HFF-Myc (cell line): ENCODE measurements at regions not wholly inside any gene's neighbourhood (a gene's known extent, or its start where the extent isn't known, plus 50 kb on each side); places are given as distances from the start of the nearest gene placed in this dataset.
"Not testable (repeated sequence)": the region's sequence is repeated elsewhere in the genome, so short reads cannot be mapped to it uniquely, and the experiment has no call there.

Experiments
- DNase-seq: peaks from one replicate; pipeline ENCODE4 v3.0.0-alpha.2; 2011; ENCODE audit warnings: low read depth; ENCODE audit errors: extremely low read depth
- H3K4me3 ChIP-seq: replicated peaks from 2 replicates; pipeline ENCODE4 v1.5.1; 2011; ENCODE audit warnings: low read depth, mild to moderate bottlenecking, control low read depth, low read length
- TF ChIP-seq, protein P1 (sequence below): IDR thresholded peaks from 2 replicates; pipeline ENCODE4 v1.5.1; 2012; ENCODE audit warnings: mild to moderate bottlenecking, low read depth, low read length, control low read depth; ENCODE audit errors: missing control alignments

DNA sequence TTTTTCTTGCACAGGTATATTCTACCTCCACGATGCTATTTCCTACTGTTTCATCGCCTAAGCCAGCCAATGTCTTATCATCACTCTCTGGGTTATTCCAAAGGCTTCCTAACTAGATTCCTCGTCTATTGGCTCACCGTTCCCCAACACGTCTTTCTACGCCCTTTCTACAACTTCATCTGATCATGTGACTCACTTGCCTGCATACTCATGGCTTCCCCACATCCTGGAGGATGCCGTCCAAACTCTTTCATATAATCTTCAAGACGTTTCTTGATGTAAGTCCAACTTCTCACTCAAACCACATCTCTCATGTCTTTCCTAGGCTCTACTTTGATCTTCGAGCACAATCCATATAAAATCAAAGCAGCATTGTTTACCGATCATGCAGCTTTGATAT, 322.0 kb upstream of the PPARGC1A start:
- DNase-seq: no peak

DNA sequence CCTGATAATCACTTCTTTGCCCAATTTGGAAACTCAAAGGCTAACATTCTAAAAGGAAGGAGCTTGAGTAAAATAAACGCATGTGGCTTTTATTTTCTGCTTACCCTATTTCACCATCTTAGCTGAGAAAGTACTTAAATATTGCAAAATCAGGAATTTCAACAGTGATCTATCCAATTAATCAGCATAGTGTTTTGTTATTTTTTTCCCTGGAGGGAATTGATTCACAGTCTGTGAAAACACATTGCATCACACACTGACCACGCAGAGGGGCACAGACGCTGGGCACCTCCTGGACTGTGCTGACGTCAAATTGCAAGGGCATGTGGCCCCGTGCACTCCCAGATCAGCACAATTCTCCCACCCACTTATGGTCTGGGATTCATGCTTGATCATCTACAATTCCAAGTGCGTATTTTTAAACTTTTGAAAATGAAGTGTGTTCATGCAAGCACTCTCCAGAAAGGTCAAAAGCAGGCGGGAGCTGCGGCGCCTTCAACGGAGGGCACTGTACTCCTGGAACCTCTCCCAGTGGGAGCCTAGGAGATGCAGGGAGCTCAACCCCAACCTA, 320.6 kb upstream of the PPARGC1A start:
- H3K4me3 ChIP-seq: no peak overlapping the region
- no peak for DNase-seq
- TF ChIP-seq, protein P1, sequence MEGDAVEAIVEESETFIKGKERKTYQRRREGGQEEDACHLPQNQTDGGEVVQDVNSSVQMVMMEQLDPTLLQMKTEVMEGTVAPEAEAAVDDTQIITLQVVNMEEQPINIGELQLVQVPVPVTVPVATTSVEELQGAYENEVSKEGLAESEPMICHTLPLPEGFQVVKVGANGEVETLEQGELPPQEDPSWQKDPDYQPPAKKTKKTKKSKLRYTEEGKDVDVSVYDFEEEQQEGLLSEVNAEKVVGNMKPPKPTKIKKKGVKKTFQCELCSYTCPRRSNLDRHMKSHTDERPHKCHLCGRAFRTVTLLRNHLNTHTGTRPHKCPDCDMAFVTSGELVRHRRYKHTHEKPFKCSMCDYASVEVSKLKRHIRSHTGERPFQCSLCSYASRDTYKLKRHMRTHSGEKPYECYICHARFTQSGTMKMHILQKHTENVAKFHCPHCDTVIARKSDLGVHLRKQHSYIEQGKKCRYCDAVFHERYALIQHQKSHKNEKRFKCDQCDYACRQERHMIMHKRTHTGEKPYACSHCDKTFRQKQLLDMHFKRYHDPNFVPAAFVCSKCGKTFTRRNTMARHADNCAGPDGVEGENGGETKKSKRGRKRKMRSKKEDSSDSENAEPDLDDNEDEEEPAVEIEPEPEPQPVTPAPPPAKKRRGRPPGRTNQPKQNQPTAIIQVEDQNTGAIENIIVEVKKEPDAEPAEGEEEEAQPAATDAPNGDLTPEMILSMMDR: no peak

More for the DNA sequence above, 322.0 kb upstream of the PPARGC1A start:
- no peak overlapping the region for H3K4me3 ChIP-seq
- TF ChIP-seq, protein P1: no peak

DNA sequence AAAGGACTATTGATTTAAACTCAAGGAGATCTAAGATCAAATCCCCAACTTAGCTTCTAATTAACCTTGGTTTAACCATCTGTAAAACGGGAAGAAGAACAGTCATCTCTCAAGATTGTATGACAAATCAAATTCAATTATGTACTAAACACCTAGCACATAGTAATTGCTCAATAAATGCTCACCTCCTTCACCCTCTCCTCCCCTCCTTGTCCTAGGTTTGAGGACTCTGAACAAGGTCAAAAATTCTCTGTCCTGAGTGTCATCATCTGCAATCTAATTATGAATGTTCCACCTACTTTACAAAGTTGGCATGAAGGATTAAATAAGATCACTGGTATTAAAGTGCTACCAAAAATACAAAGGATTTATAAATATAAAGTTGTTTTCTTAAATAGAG, 320.1 kb upstream of the PPARGC1A start:
- TF ChIP-seq, protein P1: no peak
- H3K4me3 ChIP-seq: no peak overlapping the region
- DNase-seq: no peak

DNA sequence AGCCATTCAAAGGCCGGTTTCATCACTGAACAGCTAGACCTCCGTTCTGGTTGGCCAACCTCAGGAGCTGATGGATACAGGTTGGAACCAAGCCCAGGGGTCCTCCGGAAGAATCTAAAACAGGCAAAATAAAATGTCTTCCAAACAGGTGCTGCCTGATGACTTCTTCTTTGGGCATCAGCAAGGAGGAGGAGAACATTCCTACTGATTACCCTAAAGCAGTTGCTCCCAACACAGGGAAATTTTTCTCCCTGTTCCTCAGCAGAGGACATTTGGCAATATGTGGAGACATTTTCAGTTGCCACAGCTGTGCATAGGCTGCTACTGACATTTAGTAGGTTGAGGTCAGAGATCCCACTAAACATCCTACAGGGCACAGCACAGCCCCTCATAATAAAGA, 319.3 kb upstream of the PPARGC1A start:
- DNase-seq: no peak

DNA sequence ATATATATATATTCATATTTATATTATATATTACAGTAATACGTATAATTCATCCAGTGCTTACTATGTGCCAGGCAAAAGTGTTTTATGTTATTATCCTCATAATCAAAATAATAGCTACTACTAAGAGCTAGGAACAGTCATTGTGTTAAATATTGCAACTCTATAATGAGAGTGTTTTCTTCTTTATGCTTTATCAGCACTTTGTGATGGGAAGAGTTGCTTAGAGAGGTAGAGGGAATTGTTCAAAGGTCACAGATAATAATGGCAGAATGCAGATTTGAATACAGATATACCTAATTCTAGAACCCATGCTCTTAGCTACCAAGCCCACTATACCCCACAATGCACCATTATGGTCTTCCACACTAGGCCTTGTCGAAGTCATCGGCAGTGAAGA, 318.8 kb upstream of the PPARGC1A start:
- no peak for DNase-seq
- TF ChIP-seq, protein P1: no peak
- H3K4me3 ChIP-seq: no peak overlapping the region

More for the DNA sequence above, 319.3 kb upstream of the PPARGC1A start:
- H3K4me3 ChIP-seq: no peak overlapping the region
- TF ChIP-seq, protein P1: no peak

DNA sequence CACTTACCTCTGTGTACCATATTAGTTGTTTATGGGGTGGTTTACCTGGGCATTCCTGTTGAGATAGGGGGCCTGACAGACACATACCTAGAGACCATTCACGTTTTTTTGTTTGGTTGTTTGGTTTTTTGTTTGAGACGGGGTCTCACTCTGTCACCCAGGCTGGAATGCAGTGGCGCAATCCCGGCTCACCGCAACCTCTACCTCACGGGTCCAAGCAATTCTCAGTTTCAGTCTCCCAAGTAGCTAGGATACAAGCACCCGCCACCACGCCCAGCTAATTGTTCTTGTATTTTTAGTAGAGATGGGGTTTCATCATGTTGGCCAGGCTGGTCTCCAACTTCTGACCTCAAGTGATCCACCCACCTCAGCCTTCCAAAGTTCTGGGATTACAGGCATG, 314.9 kb upstream of the PPARGC1A start:
- H3K4me3 ChIP-seq, DNase-seq: not testable (repeated sequence)

DNA sequence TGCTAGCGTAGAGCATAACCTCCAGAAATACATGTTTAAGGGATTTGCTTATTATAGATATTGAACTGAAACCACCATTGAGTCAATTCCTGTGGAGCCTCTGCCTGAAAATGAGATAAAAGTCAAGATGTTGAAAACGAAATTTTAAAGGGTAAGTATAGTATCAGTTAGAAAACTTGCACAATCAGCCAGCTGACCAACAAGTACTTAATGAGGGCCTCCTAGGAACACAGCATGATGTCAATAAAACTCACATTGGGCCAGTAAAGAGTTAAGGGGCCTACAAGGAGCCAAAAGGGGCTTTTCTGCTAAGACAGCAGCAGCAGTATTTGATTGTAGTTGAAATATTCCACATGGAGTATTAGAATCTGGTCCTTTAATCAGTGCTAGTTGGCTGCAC, 314.1 kb upstream of the PPARGC1A start:
- DNase-seq: no peak
- TF ChIP-seq, protein P1: no peak
- no peak overlapping the region for H3K4me3 ChIP-seq
